NCI-H774 (cell line): ENCODE measurements at regions not wholly inside any gene's neighbourhood (a gene's known extent, or its start where the extent isn't known, plus 50 kb on each side); places are given as distances from the start of the nearest gene placed in this dataset.
"Not testable (repeated sequence)": the region's sequence is repeated elsewhere in the genome, so short reads cannot be mapped to it uniquely, and the experiment has no call there.

Experiments
- DNase-seq: peaks from one replicate; lab custom pipeline; 2025; lab: John Stamatoyannopoulos, UW

- no peak for DNase-seq
Measured at GRCh38 chr5:29247346-29248028, 1946.0 kb upstream of the CDH6 start.

- DNase-seq: no peak
Measured at GRCh38 chr5:29240379-29240778, 1953.1 kb upstream of the CDH6 start.

- no peak for DNase-seq
Measured at GRCh38 chr5:29239606-29240005, 1953.9 kb upstream of the CDH6 start.

- no peak for DNase-seq
Measured at GRCh38 chr5:29238115-29238514, 1955.4 kb upstream of the CDH6 start.

DNA sequence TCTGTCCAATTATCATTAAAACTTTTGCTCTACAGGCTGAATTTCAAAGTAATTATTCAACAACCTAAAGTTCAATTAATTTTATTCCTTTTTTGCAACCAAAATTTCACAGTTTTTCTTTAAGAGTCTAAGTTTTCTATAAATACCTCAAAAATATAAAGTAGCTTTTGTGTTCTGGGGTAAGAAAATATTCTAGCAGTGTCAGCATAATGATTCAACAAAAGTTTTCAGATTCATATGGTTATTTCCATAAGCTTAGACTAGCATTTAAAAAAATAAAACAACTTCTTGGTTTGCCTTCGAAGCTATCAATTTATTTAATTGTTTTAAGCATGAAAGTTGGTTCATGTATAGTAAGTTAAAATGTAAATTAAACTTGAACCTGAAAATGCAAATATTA lies 1962.3 kb upstream of the CDH6 start:
- no peak for DNase-seq

DNA sequence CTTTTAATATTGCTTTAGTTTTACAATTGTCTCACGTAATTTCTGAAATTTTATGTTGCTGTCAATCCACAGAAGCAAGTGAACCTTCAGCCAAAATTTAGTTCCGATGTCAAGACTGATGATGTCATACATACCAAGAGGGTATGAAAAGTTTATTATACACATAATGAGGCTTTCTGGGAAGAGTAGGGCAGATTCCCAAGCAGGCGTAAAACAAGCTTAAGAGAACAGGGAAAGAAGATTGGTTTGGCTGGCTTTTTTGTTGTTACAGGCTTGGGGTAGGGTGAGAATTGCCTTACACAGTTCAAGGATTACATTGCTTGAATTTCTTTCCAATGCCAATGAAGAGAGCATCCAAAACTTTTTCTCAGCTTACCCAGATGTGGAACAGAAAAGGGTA lies 1962.9 kb upstream of the CDH6 start:
- no peak for DNase-seq

- DNase-seq: no peak
Measured at GRCh38 chr5:29229461-29229860, 1964.0 kb upstream of the CDH6 start.

DNA sequence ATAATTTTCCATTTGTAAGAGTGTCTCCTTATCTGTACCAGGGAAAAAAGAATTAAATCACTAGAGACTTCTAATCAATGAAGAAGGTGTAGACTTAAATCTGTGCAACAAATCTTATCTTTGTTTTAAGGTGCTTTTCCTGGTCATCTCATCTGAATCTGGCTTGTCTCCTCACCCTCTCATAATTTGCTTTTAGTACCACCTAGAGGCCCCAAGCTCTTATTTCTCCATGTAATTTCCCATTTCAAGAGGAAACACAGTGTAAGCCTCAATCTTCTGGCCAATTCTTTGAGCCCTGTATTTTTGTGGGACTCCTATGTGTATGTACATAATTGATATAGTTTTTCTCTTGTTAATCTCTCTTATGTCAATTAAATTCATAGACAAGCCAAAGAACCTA lies 1975.3 kb upstream of the CDH6 start:
- no peak for DNase-seq

- DNase-seq: no peak
Measured at GRCh38 chr5:29214839-29215238, 1978.6 kb upstream of the CDH6 start.

DNA sequence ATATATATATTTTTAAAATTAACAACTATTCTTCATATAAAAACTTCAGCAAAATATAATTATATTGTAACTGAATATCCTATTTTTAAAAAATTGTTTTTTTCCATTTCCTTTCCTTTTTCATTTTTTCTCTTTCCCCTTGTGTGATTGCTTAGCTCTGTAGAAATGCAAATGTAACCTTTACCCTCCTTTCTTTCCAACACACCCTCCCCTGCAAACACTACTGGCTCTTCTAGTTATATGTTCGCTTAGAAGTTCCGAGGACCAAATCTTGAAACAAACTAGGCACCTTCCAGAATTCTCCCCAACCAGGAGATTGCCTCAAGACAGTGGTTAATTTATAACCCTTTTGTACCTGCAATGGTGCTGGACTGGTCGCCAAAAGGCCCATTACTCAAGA lies 1980.0 kb upstream of the CDH6 start:
- no peak for DNase-seq

DNA sequence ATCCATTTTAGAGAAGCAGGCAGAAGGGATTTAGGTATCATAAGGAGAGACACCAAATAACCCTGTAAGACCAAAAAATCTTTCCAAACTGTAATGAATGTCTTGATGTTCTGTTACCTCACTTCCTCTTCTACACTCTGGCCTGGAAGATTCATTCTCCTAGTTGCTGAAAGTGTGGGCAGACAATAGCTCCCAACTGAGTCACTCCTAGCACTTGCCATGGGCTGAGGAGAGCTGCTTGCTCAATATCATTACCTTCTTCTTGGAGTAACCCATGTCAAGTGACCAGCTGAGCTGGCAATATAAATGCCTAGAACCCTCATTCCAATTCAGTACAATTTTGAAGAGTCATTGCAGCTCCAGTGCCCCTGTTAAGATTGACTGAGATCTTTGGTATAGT lies 1985.5 kb upstream of the CDH6 start:
- no peak for DNase-seq

DNA sequence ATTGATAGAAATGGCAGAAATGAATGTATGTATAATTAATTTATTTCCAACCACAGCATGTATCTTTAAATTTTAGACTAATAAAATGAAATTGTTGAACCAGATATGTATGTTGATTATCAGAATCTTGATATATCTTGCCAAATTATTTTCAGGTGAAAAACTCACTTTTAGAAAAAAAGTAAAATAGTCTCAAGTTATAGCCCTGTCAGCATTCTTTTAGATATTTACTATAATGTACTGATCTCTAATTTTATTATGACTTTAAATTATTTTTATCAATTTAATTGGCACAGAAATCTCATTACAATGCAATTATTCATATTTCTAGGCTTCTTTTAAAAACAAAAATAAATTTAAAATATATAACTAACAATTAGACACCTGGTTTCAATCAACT lies 1990.4 kb upstream of the CDH6 start:
- no peak for DNase-seq

DNA sequence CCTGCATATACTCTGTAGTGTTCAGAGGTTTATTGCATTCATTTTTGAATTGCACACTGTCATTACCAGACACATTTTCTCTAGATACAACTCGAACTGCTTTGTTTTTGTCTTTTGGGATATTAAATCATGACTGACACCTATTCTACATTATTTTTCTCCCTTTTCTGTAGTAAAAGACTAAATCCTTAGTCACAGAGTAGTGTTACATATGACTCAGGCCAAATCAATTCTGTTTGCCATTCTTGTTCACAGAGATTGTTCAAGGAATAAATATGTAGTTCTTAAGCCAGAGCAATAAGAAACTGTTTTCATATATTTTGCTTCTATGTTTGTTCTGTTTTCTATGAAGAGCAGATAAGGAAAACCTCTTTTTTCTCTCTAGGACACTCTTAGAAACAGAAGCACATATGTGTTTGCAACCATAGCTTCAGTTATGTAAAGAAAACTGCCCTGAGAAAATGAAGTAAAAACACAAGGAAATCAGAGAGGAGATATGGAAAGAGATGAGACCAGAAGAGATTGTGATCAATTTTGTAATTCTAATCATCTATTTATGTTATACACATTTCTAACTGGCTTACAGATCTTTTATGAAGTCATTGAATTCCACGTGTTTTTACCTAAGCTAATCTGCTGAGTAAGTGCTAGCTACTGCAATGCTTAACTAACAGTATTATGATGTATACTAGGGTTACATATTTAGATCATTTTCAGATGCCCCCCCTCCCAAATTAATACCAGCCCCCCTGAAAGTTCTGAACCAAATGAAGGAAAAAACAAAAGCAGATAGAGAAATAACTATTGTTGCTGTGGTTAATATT lies 1995.6 kb upstream of the CDH6 start:
- no peak for DNase-seq

DNA sequence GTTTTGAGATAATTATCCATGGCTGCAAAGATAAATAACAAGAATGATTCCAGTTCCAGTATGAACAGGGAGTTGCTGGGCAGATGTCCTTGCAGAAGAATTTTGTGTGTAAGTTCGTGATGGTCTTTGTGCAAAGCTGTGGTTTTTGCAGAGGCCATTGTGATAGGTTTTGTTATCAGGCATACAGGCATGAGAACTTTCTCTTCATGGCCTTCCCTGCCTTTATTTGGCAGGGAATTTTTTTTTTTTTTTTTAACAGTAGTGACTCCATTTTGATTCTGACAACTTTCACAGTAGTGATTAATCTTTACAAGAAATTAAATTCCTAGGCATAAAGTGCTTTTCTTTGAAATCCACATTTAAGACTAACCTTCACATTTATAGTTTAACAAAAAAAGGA lies 1999.5 kb upstream of the CDH6 start:
- no peak for DNase-seq

GRCh38 chr5:29191269-29192048 lies 2002.0 kb upstream of the CDH6 start:
- DNase-seq: not testable (repeated sequence)

DNA sequence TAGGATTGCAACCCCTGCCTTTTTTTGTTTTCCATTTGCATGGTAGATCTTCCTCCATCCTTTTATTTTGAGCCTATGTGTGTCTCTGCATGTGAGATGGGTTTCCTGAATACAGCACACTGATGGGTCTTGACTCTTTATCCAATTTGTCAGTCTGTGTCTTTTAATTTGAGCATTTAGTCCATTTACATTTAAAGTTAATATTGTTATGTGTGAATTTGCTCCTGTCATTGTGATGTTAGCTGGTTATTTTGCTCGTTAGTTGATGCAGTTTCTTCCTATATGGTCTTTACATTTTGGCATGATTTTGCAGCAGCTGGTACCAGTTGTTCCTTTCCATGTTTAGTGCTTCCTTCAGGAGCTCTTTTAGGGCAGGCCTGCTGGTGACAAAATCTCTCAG lies 2003.1 kb upstream of the CDH6 start:
- not testable (repeated sequence) for DNase-seq

DNA sequence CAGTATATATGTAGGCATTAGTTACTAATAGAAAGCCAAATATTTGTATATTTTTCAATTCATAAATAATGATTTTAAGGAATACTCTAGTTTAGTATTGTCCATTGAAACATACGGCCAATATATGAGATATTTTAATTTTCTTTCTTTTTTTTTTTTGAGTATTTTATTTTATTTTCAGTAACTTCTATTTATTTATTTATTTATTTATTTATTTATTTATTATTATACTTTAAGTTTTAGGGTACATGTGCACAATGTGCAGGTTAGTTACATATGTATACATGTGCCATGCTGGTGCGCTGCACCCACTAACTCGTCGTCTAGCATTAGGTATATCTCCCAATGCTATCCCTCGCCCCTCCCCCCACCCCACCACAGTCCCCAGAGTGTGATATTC lies 2007.1 kb upstream of the CDH6 start:
- not testable (repeated sequence) for DNase-seq

DNA sequence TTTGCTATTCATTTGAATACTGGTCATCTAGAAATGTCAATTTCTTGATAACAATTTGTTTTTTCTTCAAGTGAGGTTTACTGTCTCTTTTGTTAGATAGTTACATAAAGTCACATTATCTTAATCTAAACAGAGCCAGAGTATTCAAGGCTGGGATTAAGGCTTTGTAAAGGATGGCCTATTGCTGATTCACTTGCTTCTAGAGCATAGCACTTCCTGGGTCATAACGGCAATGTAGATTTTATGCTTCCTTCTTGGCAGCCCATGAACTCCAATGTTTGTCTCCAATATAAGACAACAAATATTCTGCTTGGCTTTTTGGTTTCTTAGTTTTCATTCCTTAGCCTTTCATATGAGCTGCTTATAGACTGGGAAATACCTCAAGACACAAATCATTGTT lies 2007.9 kb upstream of the CDH6 start:
- DNase-seq: no peak

- no peak for DNase-seq
Measured at GRCh38 chr5:29175774-29176173, 2017.7 kb upstream of the CDH6 start.

DNA sequence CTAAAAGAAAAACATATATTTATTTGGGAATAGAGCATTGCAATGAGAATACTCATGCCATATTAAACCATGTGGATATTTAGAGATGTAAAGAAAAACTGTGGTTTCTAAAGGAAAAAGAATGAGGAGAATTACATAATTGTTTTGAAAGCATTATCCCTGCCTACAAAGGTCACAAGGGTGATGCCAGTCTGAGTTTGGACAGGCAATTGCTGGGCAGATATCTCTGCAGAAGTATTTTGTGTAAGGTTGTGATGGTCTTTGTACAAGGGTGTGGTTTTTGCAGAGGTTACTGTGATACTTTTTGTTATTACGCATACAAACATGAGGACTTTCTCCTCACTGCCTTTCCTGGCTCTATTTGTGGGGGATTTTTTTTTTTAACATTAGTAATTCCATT lies 2022.9 kb upstream of the CDH6 start:
- no peak for DNase-seq

DNA sequence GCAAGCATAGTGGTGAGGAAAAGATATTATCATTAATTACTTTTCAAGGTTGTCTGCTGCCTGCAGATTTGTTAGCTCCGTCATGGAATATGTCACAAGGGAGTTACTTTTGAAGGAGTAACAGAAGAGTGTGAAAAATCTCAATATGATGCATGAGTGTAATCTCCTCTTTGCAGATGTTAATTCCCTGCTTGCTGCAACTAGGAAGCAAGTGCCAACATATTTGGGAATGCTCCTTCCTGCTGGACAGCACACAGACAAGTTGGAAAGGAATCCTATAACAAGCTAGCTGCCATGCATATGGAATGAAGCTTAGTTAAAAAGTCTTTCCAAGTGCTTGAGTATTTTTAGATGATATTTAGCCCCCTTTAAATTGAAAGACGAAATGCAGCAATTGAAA lies 2023.6 kb upstream of the CDH6 start:
- DNase-seq: no peak

DNA sequence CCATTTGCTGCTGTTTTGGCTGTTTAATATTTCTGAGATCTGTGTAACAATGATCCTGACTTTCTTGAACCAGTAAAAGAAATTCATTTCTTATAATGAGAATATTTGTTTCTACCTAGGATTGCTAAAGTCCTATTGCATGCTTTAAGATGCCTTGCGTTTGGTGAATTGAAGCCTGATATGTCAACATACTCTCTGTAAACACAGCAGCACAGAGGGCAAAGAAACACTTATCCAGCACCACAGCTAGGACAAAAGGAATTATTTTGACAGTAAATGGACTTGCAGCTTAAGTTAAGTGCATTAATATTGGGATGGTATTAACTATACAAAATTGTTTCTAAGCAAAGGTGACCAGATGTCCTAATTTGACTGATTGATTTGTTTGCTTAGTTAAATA lies 2031.2 kb upstream of the CDH6 start:
- DNase-seq: peak; percentile 76
